Activated naive CD8-positive, alpha-beta T cell treated with anti-CD3 and anti-CD28 coated beads for 36 hours (primary cell): ENCODE measurements at regions not wholly inside any gene's neighbourhood (a gene's known extent, or its start where the extent isn't known, plus 50 kb on each side); places are given as distances from the start of the nearest gene placed in this dataset.

ENCODE experiments used
- DNase-seq: peaks from one replicate; pipeline ENCODE4 v3.0.0; 2021
- H3K27ac Mint-ChIP-seq: one replicate; pipeline ENCODE4 v1.8.0; 2022; ENCODE audit warnings: mild to moderate bottlenecking, moderate library complexity, mixed read lengths
- H3K27me3 Mint-ChIP-seq: one replicate; pipeline ENCODE4 v1.8.0; 2022; ENCODE audit warnings: mild to moderate bottlenecking, mixed read lengths
- H3K36me3 Mint-ChIP-seq: one replicate; pipeline ENCODE4 v1.8.0; 2021; ENCODE audit warnings: mild to moderate bottlenecking, mixed read lengths
- H3K4me1 Mint-ChIP-seq: one replicate; pipeline ENCODE4 v1.8.0; 2021; ENCODE audit warnings: mixed read lengths
- H3K4me3 Mint-ChIP-seq: one replicate; pipeline ENCODE4 v1.8.0; 2022; ENCODE audit warnings: mild to moderate bottlenecking, moderate library complexity, mixed read lengths
- H3K9me3 Mint-ChIP-seq: one replicate; pipeline ENCODE4 v1.8.0; 2022; ENCODE audit warnings: mixed read lengths

GRCh38 chr2:203585516-203585915, 50.4 kb upstream of the RAPH1 start:
- DNase-seq, result no peak
- Mint-ChIP-seq H3K4me3 (no peak overlapping the region), H3K27me3 (no peaks in the 10 kb centered on the region), H3K27ac (no peak overlapping the region), H3K36me3 (no peaks in the 10 kb centered on the region), H3K4me1 (peaks cover 14% of the 10 kb centered on the region), H3K9me3 (no peaks in the 10 kb centered on the region)

GRCh38 chr2:203586206-203586605, 51.1 kb upstream of the RAPH1 start:
- Mint-ChIP-seq H3K4me1 (peaks cover 16% of the 10 kb centered on the region), H3K4me3 (no peak overlapping the region), H3K27ac (no peak overlapping the region), H3K36me3 (no peaks in the 10 kb centered on the region), H3K27me3 (no peaks in the 10 kb centered on the region), H3K9me3 (no peaks in the 10 kb centered on the region)
- no peak for DNase-seq

- Mint-ChIP-seq H3K36me3 (no peaks in the 10 kb centered on the region), H3K4me1 (peaks cover 19% of the 10 kb centered on the region), H3K27me3 (no peaks in the 10 kb centered on the region), H3K27ac (no peak overlapping the region), H3K9me3 (no peaks in the 10 kb centered on the region), H3K4me3 (no peak overlapping the region)
- no peak for DNase-seq
Observed at GRCh38 chr2:203586696-203587095, 51.6 kb upstream of the RAPH1 start.

GRCh38 chr2:203590496-203590895, 55.4 kb upstream of the RAPH1 start:
- H3K36me3 Mint-ChIP-seq, result no peaks in the 10 kb centered on the region
- no peaks in the 10 kb centered on the region for H3K9me3 Mint-ChIP-seq
- H3K4me3 Mint-ChIP-seq, result no peak overlapping the region
- H3K4me1 Mint-ChIP-seq, result peaks cover 8% of the 10 kb centered on the region
- no peaks in the 10 kb centered on the region for H3K27me3 Mint-ChIP-seq
- DNase-seq, result no peak
- no peak overlapping the region for H3K27ac Mint-ChIP-seq

- Mint-ChIP-seq H3K4me3 (no peak overlapping the region), H3K36me3 (no peaks in the 10 kb centered on the region), H3K27me3 (no peaks in the 10 kb centered on the region), H3K4me1 (peaks cover 8% of the 10 kb centered on the region), H3K27ac (no peak overlapping the region), H3K9me3 (no peaks in the 10 kb centered on the region)
- DNase-seq, result no peak
Observed at GRCh38 chr2:203591642-203592041, 56.5 kb upstream of the RAPH1 start.

- no peak for DNase-seq
- Mint-ChIP-seq H3K27me3 (no peaks in the 10 kb centered on the region), H3K27ac (no peak overlapping the region)
Observed at GRCh38 chr2:203592470-203592869, 57.4 kb upstream of the RAPH1 start.

GRCh38 chr2:203594541-203594940, 59.4 kb upstream of the RAPH1 start:
- no peak for DNase-seq
- Mint-ChIP-seq H3K4me1 (peaks cover 19% of the 10 kb centered on the region), H3K4me3 (no peak overlapping the region), H3K36me3 (no peaks in the 10 kb centered on the region), H3K27me3 (peaks cover 5% of the 10 kb centered on the region), H3K9me3 (peaks cover 1% of the 10 kb centered on the region), H3K27ac (no peak overlapping the region)

More at GRCh38 chr2:203592470-203592869, 57.4 kb upstream of the RAPH1 start:
- peaks cover 8% of the 10 kb centered on the region for H3K4me1 Mint-ChIP-seq
- H3K9me3 Mint-ChIP-seq, result no peaks in the 10 kb centered on the region
- H3K36me3 Mint-ChIP-seq, result no peaks in the 10 kb centered on the region
- H3K4me3 Mint-ChIP-seq, result no peak overlapping the region

GRCh38 chr2:203596183-203596582, 61.1 kb upstream of the RAPH1 start:
- no peak overlapping the region for H3K4me3 Mint-ChIP-seq
- no peak for DNase-seq
- peaks cover 21% of the 10 kb centered on the region for H3K4me1 Mint-ChIP-seq
- no peak overlapping the region for H3K27ac Mint-ChIP-seq
- no peaks in the 10 kb centered on the region for H3K36me3 Mint-ChIP-seq
- H3K27me3 Mint-ChIP-seq, result peaks cover 5% of the 10 kb centered on the region
- peaks cover 1% of the 10 kb centered on the region for H3K9me3 Mint-ChIP-seq

GRCh38 chr2:203599509-203599908, 64.4 kb upstream of the RAPH1 start:
- Mint-ChIP-seq H3K36me3 (no peaks in the 10 kb centered on the region), H3K4me3 (no peak overlapping the region), H3K27ac (no peak overlapping the region), H3K27me3 (peaks cover 5% of the 10 kb centered on the region), H3K4me1 (peaks cover 20% of the 10 kb centered on the region), H3K9me3 (peaks cover 1% of the 10 kb centered on the region)
- no peak for DNase-seq

GRCh38 chr2:203600286-203600685, 65.2 kb upstream of the RAPH1 start:
- peaks cover 16% of the 10 kb centered on the region for H3K4me1 Mint-ChIP-seq
- peaks cover 1% of the 10 kb centered on the region for H3K9me3 Mint-ChIP-seq
- peaks cover 5% of the 10 kb centered on the region for H3K27me3 Mint-ChIP-seq
- DNase-seq, result no peak
- no peaks in the 10 kb centered on the region for H3K36me3 Mint-ChIP-seq
- no peak overlapping the region for H3K4me3 Mint-ChIP-seq
- H3K27ac Mint-ChIP-seq, result no peak overlapping the region

GRCh38 chr2:203603456-203604389, 68.6 kb upstream of the RAPH1 start:
- no peak overlapping the region for H3K4me3 Mint-ChIP-seq
- H3K27ac Mint-ChIP-seq, result no peak overlapping the region

GRCh38 chr2:203605302-203605701, 70.2 kb upstream of the RAPH1 start:
- Mint-ChIP-seq H3K4me1 (peaks cover 2% of the 10 kb centered on the region), H3K4me3 (no peak overlapping the region), H3K36me3 (no peaks in the 10 kb centered on the region), H3K27me3 (no peaks in the 10 kb centered on the region), H3K9me3 (no peaks in the 10 kb centered on the region), H3K27ac (no peak overlapping the region)
- no peak for DNase-seq

More at GRCh38 chr2:203603456-203604389, 68.6 kb upstream of the RAPH1 start:
- Mint-ChIP-seq H3K27me3 (no peaks in the 10 kb centered on the region), H3K9me3 (no peaks in the 10 kb centered on the region), H3K36me3 (no peaks in the 10 kb centered on the region), H3K4me1 (peaks cover 10% of the 10 kb centered on the region)
- DNase-seq, result no peak

- Mint-ChIP-seq H3K9me3 (no peaks in the 10 kb centered on the region), H3K4me3 (no peak overlapping the region), H3K27me3 (no peaks in the 10 kb centered on the region), H3K36me3 (no peaks in the 10 kb centered on the region), H3K4me1 (peaks cover 2% of the 10 kb centered on the region), H3K27ac (no peak overlapping the region)
- no peak for DNase-seq
Observed at GRCh38 chr2:203606051-203606450, 71.0 kb upstream of the RAPH1 start.

- Mint-ChIP-seq H3K27me3 (no peaks in the 10 kb centered on the region), H3K4me3 (no peak overlapping the region), H3K36me3 (no peaks in the 10 kb centered on the region), H3K4me1 (peaks cover 3% of the 10 kb centered on the region), H3K27ac (no peak overlapping the region), H3K9me3 (no peaks in the 10 kb centered on the region)
- DNase-seq, result no peak
Observed at GRCh38 chr2:203610558-203610957, 75.5 kb upstream of the RAPH1 start.

- Mint-ChIP-seq H3K27ac (no peak overlapping the region), H3K27me3 (no peaks in the 10 kb centered on the region), H3K36me3 (no peaks in the 10 kb centered on the region), H3K9me3 (no peaks in the 10 kb centered on the region), H3K4me1 (peaks cover 3% of the 10 kb centered on the region), H3K4me3 (no peak overlapping the region)
- DNase-seq, result no peak
Observed at GRCh38 chr2:203612246-203612645, 77.1 kb upstream of the RAPH1 start.

GRCh38 chr2:203619267-203619878, 84.3 kb upstream of the RAPH1 start:
- Mint-ChIP-seq H3K4me3 (no peak overlapping the region), H3K27ac (no peak overlapping the region), H3K36me3 (no peaks in the 10 kb centered on the region), H3K27me3 (no peaks in the 10 kb centered on the region), H3K9me3 (peaks cover 9% of the 10 kb centered on the region), H3K4me1 (peaks cover 3% of the 10 kb centered on the region)
- no peak for DNase-seq
